Fibroblast of skin of abdomen (primary cell): ENCODE measurements at regions not wholly inside any gene's neighbourhood (a gene's known extent, or its start where the extent isn't known, plus 50 kb on each side); places are given as distances from the start of the nearest gene placed in this dataset.

Experiments
- DNase-seq: peaks from one replicate; pipeline ENCODE4 v3.0.0-alpha.2; 2013

- DNase-seq: no peak
Measured at GRCh38 chr1:98055457-98055856, 134.6 kb upstream of the DPYD start.

GRCh38 chr1:98054786-98055185 is 134.0 kb upstream of the DPYD start:
- DNase-seq: no peak

- DNase-seq: no peak
Measured at GRCh38 chr1:98054367-98054701, 133.5 kb upstream of the DPYD start.

- DNase-seq: peak; percentile 81
Measured at GRCh38 chr1:98053471-98054366, 132.9 kb upstream of the DPYD start.

GRCh38 chr1:98051065-98051675 is 130.3 kb upstream of the DPYD start:
- DNase-seq: peak; percentile 75

GRCh38 chr1:98049370-98050135 is 128.7 kb upstream of the DPYD start:
- no peak for DNase-seq

- DNase-seq: no peak
Measured at GRCh38 chr1:98048751-98049325, 128.0 kb upstream of the DPYD start.

GRCh38 chr1:98048244-98048643 is 127.4 kb upstream of the DPYD start:
- peak; percentile 91 for DNase-seq

- DNase-seq: no peak
Measured at GRCh38 chr1:98047171-98047570, 126.3 kb upstream of the DPYD start.

- peak; percentile 48 for DNase-seq
Measured at GRCh38 chr1:98045767-98046641, 125.2 kb upstream of the DPYD start.

GRCh38 chr1:98045211-98045766 is 124.5 kb upstream of the DPYD start:
- DNase-seq: peak; percentile 64

- DNase-seq: no peak
Measured at GRCh38 chr1:98044766-98045165, 123.9 kb upstream of the DPYD start.

GRCh38 chr1:98044071-98044697 is 123.3 kb upstream of the DPYD start:
- no peak for DNase-seq

- no peak for DNase-seq
Measured at GRCh38 chr1:98035602-98036002, 114.8 kb upstream of the DPYD start.

GRCh38 chr1:98034505-98034904 is 113.7 kb upstream of the DPYD start:
- peak; percentile 45 for DNase-seq

- no peak for DNase-seq
Measured at GRCh38 chr1:98032958-98033357, 112.1 kb upstream of the DPYD start.

- no peak for DNase-seq
Measured at GRCh38 chr1:98030976-98031375, 110.1 kb upstream of the DPYD start.

- DNase-seq: peak; percentile 71
Measured at GRCh38 chr1:98030483-98030882, 109.6 kb upstream of the DPYD start.

- DNase-seq: peak; percentile 43
Measured at GRCh38 chr1:98028800-98029199, 108.0 kb upstream of the DPYD start.

- no peak for DNase-seq
Measured at GRCh38 chr1:98027103-98027705, 106.4 kb upstream of the DPYD start.

- no peak for DNase-seq
Measured at GRCh38 chr1:98025858-98026257, 105.0 kb upstream of the DPYD start.
